SH-SY5Y (cell line): ENCODE measurements at regions not wholly inside any gene's neighbourhood (a gene's known extent, or its start where the extent isn't known, plus 50 kb on each side); places are given as distances from the start of the nearest gene placed in this dataset.

Source experiments
- GATA2 ChIP-seq: IDR thresholded peaks from 2 replicates; pipeline ENCODE4 v1.6.1; 2011; ENCODE audit warnings: mild to moderate bottlenecking, low read depth, low read length
- GATA3 ChIP-seq: IDR thresholded peaks from 2 replicates; pipeline ENCODE4 v1.6.1; 2011; ENCODE audit warnings: low read depth, mild to moderate bottlenecking, low read length, moderate library complexity

- TF ChIP-seq GATA3 (no peak), GATA2 (no peak)
These were observed 1132.8 kb downstream of the OTOL1 start for GRCh38 chr3:162629372-162629771.
